Epithelial cell of proximal tubule (primary cell): ENCODE measurements at regions not wholly inside any gene's neighbourhood (a gene's known extent, or its start where the extent isn't known, plus 50 kb on each side); places are given as distances from the start of the nearest gene placed in this dataset.

Experiments used
- DNase-seq: peaks from one replicate; pipeline ENCODE4 v3.0.0-alpha.2; 2011; ENCODE audit warnings: low read depth
- H3K4me3 ChIP-seq: 2 replicates; pipeline ENCODE4 v1.5.1; 2011; ENCODE audit warnings: low read depth, mild to moderate bottlenecking, low read length
- TF ChIP-seq, protein P1 (sequence below): conservative IDR thresholded peaks from 2 replicates; pipeline ENCODE4 v1.5.1; 2012; ENCODE audit warnings: low read depth, mild to moderate bottlenecking, low read length

- TF ChIP-seq, protein P1, sequence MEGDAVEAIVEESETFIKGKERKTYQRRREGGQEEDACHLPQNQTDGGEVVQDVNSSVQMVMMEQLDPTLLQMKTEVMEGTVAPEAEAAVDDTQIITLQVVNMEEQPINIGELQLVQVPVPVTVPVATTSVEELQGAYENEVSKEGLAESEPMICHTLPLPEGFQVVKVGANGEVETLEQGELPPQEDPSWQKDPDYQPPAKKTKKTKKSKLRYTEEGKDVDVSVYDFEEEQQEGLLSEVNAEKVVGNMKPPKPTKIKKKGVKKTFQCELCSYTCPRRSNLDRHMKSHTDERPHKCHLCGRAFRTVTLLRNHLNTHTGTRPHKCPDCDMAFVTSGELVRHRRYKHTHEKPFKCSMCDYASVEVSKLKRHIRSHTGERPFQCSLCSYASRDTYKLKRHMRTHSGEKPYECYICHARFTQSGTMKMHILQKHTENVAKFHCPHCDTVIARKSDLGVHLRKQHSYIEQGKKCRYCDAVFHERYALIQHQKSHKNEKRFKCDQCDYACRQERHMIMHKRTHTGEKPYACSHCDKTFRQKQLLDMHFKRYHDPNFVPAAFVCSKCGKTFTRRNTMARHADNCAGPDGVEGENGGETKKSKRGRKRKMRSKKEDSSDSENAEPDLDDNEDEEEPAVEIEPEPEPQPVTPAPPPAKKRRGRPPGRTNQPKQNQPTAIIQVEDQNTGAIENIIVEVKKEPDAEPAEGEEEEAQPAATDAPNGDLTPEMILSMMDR: no peak
- H3K4me3 ChIP-seq: no peak overlapping the region
- DNase-seq: no peak
Measured at GRCh38 chr1:243996223-243996622, 54.9 kb upstream of the ZBTB18 start.

GRCh38 chr1:243991650-243992049 lies 59.4 kb upstream of the ZBTB18 start:
- H3K4me3 ChIP-seq: no peak overlapping the region
- TF ChIP-seq, protein P1: no peak
- no peak for DNase-seq

DNA sequence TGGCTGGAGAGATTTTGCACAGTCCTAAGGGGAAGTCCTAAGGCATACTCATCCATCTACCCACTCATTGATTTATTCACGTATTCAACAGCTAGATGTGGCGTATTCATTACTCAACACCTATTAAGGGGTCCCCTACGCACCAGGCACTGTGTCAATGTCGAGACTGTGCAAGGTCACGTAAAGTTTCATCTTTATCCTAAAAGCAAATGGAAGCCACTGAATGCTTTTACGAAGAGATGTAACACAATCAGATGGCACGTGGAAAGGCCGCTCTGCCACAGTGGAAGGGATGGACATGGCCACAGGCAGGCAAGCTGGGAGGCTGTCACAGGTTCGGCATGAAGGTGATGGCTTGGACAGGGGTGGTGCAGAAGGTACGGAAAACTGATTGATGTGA lies 66.3 kb upstream of the ZBTB18 start:
- TF ChIP-seq, protein P1: no peak
- no peak overlapping the region for H3K4me3 ChIP-seq
- no peak for DNase-seq

DNA sequence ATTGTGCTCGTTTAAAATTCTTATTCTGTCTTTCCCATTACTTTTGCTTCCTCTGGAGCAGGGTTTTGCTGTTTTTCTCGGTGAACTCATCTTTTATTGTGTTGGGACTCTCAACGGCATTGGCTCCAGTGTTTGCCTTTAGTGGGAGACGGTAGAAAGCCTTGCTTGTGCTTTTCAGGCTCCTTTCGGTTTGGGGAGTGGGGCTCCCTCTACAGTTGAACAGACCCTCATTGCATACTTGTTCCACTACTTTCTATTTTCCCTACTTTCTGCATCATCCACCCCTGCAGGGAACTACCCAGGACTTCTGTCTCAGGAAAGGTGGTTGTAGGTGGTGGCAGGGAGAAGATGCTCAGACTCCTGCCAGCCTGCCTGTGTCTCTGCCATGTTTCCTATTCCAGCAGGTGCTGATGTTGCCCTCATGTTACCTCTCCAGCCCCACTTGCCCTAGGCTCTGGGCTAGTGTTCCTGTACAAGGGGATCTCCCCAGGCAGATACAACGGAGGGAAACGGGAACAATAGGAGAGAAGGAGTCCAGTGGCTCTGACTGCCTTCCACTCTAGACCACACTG lies 68.5 kb upstream of the ZBTB18 start:
- TF ChIP-seq, protein P1: no peak
- no peak for DNase-seq
- no peak overlapping the region for H3K4me3 ChIP-seq

GRCh38 chr1:243980471-243980870 lies 70.6 kb upstream of the ZBTB18 start:
- TF ChIP-seq, protein P1: no peak
- H3K4me3 ChIP-seq: no peak overlapping the region
- DNase-seq: peak; percentile 35

- H3K4me3 ChIP-seq: no peak overlapping the region
- TF ChIP-seq, protein P1: no peak
- no peak for DNase-seq
Measured at GRCh38 chr1:243980071-243980470, 71.0 kb upstream of the ZBTB18 start.

GRCh38 chr1:243979396-243979795 lies 71.7 kb upstream of the ZBTB18 start:
- DNase-seq: no peak
- H3K4me3 ChIP-seq: no peak overlapping the region
- TF ChIP-seq, protein P1: no peak
